Mesothelial cell of epicardium (in vitro differentiated cells): ENCODE measurements at regions not wholly inside any gene's neighbourhood (a gene's known extent, or its start where the extent isn't known, plus 50 kb on each side); places are given as distances from the start of the nearest gene placed in this dataset.

Experiments
- DNase-seq, 2 experiments: peaks; one replicate each; pipeline ENCODE4 v3.0.0; 2021; ENCODE audit warnings: low spot score in 2 of 2; ENCODE audit not compliant: unreplicated experiment in 2 of 2
- H3K27ac Mint-ChIP-seq: 2 replicates; pipeline ENCODE4 v1.8.0; 2021; ENCODE audit warnings: mixed read lengths
- H3K27me3 Mint-ChIP-seq: 2 replicates; pipeline ENCODE4 v1.8.0; 2021; ENCODE audit warnings: low read depth, mixed read lengths
- H3K36me3 Mint-ChIP-seq: 2 replicates; pipeline ENCODE4 v1.8.0; 2021; ENCODE audit warnings: mixed read lengths
- H3K4me1 Mint-ChIP-seq: 2 replicates; pipeline ENCODE4 v1.8.0; 2021; ENCODE audit warnings: mixed read lengths
- H3K4me3 Mint-ChIP-seq: 2 replicates; pipeline ENCODE4 v1.8.0; 2021; ENCODE audit warnings: mild to moderate bottlenecking, moderate library complexity, mixed read lengths
- H3K9me3 Mint-ChIP-seq: 2 replicates; pipeline ENCODE4 v1.8.0; 2021; ENCODE audit warnings: mixed read lengths
- TF ChIP-seq, protein P1 (sequence below): fragments of 200-600 bp; sonication (generic); IDR thresholded peaks from one replicate; pipeline ENCODE4 v1.5.0; 2021; ENCODE audit warnings: antibody characterized with exemption; ENCODE audit not compliant: unreplicated experiment

DNA sequence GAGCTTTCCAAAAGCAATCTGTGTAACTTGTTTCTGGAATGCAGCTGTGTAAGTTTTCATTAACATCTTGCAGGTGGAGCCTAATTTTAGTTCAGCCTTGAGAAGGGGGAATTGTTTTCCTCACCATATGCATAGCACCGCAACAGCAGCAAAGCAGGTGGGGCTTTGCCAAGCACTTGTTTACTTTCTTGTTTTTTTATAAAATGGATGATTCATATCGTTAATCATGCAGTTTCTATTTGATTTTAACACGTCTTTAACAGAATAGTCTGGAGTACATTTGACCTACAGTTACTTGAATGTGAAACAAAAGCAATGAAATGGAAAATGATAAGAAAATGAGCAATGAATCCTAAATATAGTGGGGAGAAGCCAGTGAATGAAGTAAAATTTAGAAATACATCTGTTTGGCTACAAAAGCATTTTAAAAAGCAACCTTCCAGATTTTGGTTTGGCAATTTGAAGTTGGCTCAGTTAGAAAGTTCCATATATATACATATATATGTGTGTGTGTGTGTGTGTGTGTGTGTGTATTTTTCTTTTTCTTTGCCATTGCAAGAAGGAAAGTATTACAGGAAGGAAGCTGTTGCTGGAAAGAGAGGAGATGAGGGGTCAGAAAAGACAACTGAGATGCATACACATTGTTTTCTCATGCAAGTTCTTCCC is 119.0 kb upstream of the ADGRL2 start:
- peaks cover 12% of the 10 kb centered on the region for H3K36me3 Mint-ChIP-seq
- no peak overlapping the region for H3K4me3 Mint-ChIP-seq
- DNase-seq: no peak
- H3K27me3 Mint-ChIP-seq: no peaks in the 10 kb centered on the region
- peak overlapping the region; percentile 73 for H3K27ac Mint-ChIP-seq
- peaks cover 30% of the 10 kb centered on the region for H3K9me3 Mint-ChIP-seq
- H3K4me1 Mint-ChIP-seq: peaks cover 49% of the 10 kb centered on the region
- TF ChIP-seq, protein P1, sequence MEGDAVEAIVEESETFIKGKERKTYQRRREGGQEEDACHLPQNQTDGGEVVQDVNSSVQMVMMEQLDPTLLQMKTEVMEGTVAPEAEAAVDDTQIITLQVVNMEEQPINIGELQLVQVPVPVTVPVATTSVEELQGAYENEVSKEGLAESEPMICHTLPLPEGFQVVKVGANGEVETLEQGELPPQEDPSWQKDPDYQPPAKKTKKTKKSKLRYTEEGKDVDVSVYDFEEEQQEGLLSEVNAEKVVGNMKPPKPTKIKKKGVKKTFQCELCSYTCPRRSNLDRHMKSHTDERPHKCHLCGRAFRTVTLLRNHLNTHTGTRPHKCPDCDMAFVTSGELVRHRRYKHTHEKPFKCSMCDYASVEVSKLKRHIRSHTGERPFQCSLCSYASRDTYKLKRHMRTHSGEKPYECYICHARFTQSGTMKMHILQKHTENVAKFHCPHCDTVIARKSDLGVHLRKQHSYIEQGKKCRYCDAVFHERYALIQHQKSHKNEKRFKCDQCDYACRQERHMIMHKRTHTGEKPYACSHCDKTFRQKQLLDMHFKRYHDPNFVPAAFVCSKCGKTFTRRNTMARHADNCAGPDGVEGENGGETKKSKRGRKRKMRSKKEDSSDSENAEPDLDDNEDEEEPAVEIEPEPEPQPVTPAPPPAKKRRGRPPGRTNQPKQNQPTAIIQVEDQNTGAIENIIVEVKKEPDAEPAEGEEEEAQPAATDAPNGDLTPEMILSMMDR: no peak

DNA sequence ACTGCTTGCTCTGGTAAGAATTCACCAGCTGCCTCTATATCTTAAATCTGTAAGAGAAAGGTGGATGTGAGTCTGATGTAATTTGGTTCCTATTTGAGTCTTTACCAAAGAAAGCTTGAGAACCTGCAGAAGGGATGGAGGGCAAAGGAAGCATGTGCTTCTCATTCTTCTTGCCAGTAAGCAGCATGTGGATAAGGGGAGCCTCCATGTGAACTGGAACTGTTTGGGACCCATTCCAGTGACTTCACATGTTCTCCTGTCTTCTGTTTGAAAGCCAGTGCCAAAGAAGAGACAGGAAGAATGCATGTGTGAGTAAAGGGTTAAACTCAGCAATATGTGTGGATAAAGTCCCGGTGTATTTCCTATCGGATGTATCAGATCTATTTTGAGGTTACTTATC is 119.6 kb upstream of the ADGRL2 start:
- H3K4me3 Mint-ChIP-seq: no peak overlapping the region
- no peak for DNase-seq
- peaks cover 49% of the 10 kb centered on the region for H3K4me1 Mint-ChIP-seq

DNA sequence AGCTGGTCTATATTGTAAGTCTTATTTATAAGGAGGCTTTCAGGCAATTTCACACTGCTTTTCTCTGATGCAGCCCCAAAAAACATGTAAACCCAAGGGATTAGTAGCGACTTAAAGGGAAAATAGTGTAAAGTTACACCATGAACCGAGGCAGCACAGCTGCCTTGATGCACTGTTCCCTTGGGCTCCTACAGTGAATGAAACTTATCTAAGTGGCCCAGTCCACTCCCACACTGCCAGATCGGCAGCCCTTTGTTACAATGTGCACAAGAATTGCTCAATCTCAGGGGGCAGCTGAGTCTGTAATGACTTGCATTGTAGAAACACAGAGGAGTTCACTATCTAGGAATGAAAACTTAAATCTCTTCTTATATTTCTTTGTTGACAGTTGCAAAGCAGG is 120.8 kb upstream of the ADGRL2 start:
- H3K9me3 Mint-ChIP-seq: peaks cover 12% of the 10 kb centered on the region
- H3K36me3 Mint-ChIP-seq: peaks cover 7% of the 10 kb centered on the region
- peaks cover 49% of the 10 kb centered on the region for H3K4me1 Mint-ChIP-seq
- DNase-seq: no peak
- peak overlapping the region; percentile 28 for H3K27ac Mint-ChIP-seq
- no peaks in the 10 kb centered on the region for H3K27me3 Mint-ChIP-seq
- H3K4me3 Mint-ChIP-seq: no peak overlapping the region
- TF ChIP-seq, protein P1: no peak

More for the DNA sequence above, 119.6 kb upstream of the ADGRL2 start:
- Mint-ChIP-seq H3K27me3 (no peaks in the 10 kb centered on the region), H3K9me3 (peaks cover 24% of the 10 kb centered on the region), H3K36me3 (peaks cover 10% of the 10 kb centered on the region), H3K27ac (peak overlapping the region; percentile 73)
- TF ChIP-seq, protein P1: no peak

DNA sequence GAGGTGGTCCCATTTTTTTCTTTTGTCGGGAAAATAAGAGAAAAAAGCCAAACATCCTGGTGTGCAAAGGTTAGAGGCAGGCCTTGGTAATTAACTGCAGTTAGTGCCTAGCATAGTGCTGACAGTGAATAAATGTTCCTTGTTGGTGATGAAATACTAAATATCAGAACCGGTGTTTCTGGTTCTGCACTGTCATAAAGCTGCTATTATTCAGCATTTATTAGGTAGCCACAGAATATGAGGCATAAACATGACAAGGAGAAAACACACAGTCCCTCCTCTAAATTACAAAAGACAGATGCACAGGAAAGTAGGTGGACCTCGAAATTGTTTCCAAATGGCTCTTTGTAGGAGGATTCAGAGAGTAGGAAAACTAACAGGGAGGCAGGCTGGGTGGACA is 122.0 kb upstream of the ADGRL2 start:
- Mint-ChIP-seq H3K4me3 (no peak overlapping the region), H3K36me3 (no peaks in the 10 kb centered on the region), H3K4me1 (peaks cover 49% of the 10 kb centered on the region), H3K9me3 (peaks cover 3% of the 10 kb centered on the region), H3K27ac (peak overlapping the region; percentile 78), H3K27me3 (no peaks in the 10 kb centered on the region)
- DNase-seq: no peak
- TF ChIP-seq, protein P1: no peak

DNA sequence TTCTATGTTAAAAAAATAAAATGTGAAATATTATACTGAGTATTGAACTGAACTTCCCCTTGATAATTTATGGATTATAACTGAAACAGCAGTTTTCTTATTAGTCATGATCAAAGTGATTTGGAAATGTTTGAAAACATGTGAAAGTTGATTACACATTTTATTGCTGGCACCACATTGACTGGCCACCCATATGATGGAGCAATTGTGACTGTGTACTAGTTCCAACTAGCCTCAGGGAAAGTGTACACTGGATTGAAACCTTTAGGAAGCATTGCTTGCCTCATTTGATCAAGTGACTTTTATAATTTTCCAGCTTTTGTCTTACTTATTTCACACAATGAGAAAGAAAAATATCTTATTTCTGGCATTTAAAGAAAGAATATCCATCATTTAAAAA is 128.0 kb upstream of the ADGRL2 start:
- no peak for DNase-seq
- TF ChIP-seq, protein P1: no peak
- Mint-ChIP-seq H3K4me1 (peaks cover 22% of the 10 kb centered on the region), H3K27me3 (no peaks in the 10 kb centered on the region), H3K4me3 (no peak overlapping the region), H3K27ac (no peak overlapping the region), H3K9me3 (no peaks in the 10 kb centered on the region), H3K36me3 (no peaks in the 10 kb centered on the region)
